ENCODE measurements at regions not wholly inside any gene's neighbourhood (a gene's known extent, or its start where the extent isn't known, plus 50 kb on each side); places are given as distances from the start of the nearest gene placed in this dataset.

DNA sequence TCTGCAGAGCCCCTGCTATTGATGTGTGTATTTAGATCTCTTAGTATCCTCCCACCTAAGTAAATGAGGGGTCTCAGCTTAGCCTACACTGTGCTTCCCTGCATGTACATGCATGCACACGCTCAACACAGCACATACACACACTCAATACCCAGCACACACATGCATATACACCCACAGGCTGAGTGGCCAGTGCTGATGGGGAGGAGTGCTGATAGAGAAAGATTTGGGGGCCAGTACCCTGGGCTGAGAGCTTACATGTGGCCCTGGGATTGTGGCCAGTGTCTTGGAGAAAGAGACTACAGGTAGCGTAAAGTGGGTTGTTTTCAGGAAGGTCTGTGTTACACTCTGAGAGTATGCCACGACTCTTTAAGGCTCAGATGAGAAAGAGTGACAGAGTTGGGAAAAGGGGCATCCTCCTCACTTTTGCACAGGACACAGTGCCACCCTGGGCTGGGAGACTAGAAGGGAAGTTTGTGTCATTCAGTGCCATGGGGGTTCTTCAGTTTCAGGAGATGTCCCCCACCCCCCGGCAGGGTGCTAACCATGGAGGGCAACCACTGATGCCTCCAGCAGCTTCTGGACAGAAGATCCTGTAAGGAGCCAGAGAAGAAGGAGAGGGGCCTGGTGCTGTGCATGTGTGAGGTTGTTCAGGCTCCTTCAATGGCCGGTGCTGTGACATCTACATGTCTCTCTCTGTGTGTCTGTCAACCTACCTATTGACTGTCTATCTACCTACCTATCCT is 166.8 kb downstream of the RHOU start:
- H3K4me1 Mint-ChIP-seq: no peaks in the 10 kb centered on the region
- no peak for ATAC-seq
- H3K36me3 Mint-ChIP-seq: no peaks in the 10 kb centered on the region
- DNase-seq (ENCODE audit: low spot score in 2 of 2): no peak
- H3K9me3 Mint-ChIP-seq: no peaks in the 10 kb centered on the region
- peak overlapping the region; percentile 13 for H3K27ac Mint-ChIP-seq
- no peak overlapping the region for H3K4me3 Mint-ChIP-seq

GRCh38 chr1:228902781-228903433 is 167.6 kb downstream of the RHOU start:
- no peaks in the 10 kb centered on the region for H3K9me3 Mint-ChIP-seq
- H3K27ac Mint-ChIP-seq: peak overlapping the region; percentile 13
- no peak overlapping the region for H3K4me3 Mint-ChIP-seq
- no peaks in the 10 kb centered on the region for H3K36me3 Mint-ChIP-seq
- ATAC-seq: no peak
- H3K4me1 Mint-ChIP-seq: no peaks in the 10 kb centered on the region
- no peak for DNase-seq (ENCODE audit: low spot score in 2 of 2)

DNA sequence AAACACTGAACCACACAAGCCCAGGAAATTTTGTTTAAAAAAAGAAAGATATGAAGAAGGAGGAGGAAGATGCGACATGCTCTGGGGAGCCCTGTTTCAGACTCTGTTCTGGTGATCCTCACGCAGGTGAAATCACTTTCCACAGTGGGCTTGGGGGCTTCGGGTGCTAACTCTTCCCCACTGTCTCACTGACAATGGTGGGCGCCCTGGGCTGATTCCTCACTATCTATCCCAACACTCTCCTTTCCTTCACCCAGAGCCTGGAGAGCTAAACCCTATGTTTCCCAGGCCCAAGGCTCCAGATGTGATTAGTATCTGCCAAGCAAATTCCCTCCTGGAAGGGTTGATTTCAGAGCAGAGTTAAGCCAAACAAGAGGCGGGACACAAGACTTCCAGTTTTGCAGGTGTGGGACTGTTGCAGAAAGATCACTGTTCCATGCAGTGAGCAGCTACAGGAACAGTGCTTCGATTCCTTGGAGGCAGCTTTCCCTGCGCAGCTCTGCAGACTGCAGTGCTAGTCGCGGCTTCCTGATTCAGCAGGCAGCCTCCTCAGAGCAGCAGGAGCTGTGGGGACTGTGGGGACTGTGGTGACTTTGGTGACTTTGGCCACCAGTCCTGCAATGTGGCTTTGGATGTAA is 168.3 kb downstream of the RHOU start:
- Mint-ChIP-seq H3K27ac (no peak overlapping the region), H3K36me3 (no peaks in the 10 kb centered on the region), H3K4me1 (no peaks in the 10 kb centered on the region), H3K4me3 (no peak overlapping the region), H3K9me3 (no peaks in the 10 kb centered on the region)
- ATAC-seq (no peak), DNase-seq (ENCODE audit: low spot score in 2 of 2) (no peak)

- Mint-ChIP-seq H3K9me3 (no peaks in the 10 kb centered on the region), H3K4me3 (no peak overlapping the region), H3K36me3 (no peaks in the 10 kb centered on the region), H3K27ac (no peak overlapping the region), H3K4me1 (no peaks in the 10 kb centered on the region)
- DNase-seq (ENCODE audit: low spot score in 2 of 2) (no peak), ATAC-seq (no peak)
Observed at GRCh38 chr1:228904222-228904621, 168.9 kb downstream of the RHOU start.

- H3K36me3 Mint-ChIP-seq: no peaks in the 10 kb centered on the region
- no peak for DNase-seq (ENCODE audit: low spot score in 2 of 2)
Observed at GRCh38 chr1:228905701-228906101, 170.4 kb downstream of the RHOU start.

GRCh38 chr1:228906223-228906860 is 171.1 kb downstream of the RHOU start:
- Mint-ChIP-seq H3K9me3 (no peaks in the 10 kb centered on the region), H3K4me1 (no peaks in the 10 kb centered on the region), H3K36me3 (no peaks in the 10 kb centered on the region), H3K27ac (no peak overlapping the region), H3K4me3 (no peak overlapping the region)
- DNase-seq (ENCODE audit: low spot score in 2 of 2): no peak
- no peak for ATAC-seq

More at GRCh38 chr1:228905701-228906101, 170.4 kb downstream of the RHOU start:
- H3K27ac Mint-ChIP-seq: no peak overlapping the region
- ATAC-seq: no peak
- H3K9me3 Mint-ChIP-seq: no peaks in the 10 kb centered on the region
- H3K4me3 Mint-ChIP-seq: no peak overlapping the region
- no peaks in the 10 kb centered on the region for H3K4me1 Mint-ChIP-seq

DNA sequence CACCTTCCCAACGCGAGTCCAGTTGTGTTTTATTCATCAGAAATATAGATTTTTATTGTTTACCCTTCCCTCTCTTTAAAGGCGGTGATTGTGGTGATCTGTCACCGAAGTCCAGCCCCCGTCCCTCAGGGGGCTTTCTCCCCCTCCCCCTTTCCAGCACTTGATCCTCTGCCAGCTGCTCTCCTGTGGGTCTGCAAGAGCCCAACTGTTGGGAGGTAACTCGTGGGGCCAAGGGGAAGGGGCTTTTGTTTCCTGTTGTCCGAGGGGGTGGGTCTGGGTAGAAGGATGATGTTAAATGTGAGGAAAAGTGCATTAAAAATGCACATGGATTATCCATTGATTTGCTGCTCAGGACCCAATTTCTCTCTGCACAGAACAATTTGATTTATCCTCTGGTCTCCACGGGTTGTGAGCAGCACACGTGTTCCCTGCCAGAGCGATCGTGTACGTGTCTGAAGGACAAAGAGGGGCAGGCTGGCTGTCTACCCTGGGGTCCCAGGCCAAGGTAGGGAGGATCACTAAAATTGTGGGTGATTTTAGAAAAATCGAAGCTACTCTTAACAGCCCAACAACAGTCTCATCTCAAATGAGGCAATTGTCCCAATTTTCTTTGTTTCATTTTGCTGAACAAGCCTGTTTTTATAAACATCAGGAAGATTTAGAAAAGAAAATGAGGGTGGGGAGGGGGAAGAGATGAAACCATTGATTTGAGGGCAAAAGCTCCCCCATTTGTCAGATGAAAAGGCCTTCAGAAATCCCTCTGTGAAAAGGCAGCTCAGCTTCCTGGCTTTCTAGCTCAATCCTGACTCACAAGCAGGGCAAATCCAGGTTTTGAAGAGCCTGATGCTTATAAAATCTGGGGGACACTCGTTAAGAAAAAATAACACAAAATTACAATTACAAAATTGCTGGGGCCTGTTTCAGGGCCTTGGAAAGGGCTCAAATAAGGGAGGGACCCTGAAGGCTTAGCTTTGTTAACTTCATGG is 176.2 kb downstream of the RHOU start:
- no peak overlapping the region for H3K27ac Mint-ChIP-seq
- H3K4me1 Mint-ChIP-seq: no peaks in the 10 kb centered on the region
- DNase-seq (ENCODE audit: low spot score in 2 of 2): no peak
- ATAC-seq: no peak
- H3K9me3 Mint-ChIP-seq: no peaks in the 10 kb centered on the region
- no peaks in the 10 kb centered on the region for H3K36me3 Mint-ChIP-seq
- no peak overlapping the region for H3K4me3 Mint-ChIP-seq

- Mint-ChIP-seq H3K27ac (no peak overlapping the region), H3K36me3 (no peaks in the 10 kb centered on the region), H3K4me3 (no peak overlapping the region), H3K9me3 (no peaks in the 10 kb centered on the region), H3K4me1 (peaks cover under 1% of the 10 kb centered on the region)
- no peak for DNase-seq (ENCODE audit: low spot score in 2 of 2)
- no peak for ATAC-seq
Observed at GRCh38 chr1:228913626-228914414, 178.5 kb downstream of the RHOU start.

DNA sequence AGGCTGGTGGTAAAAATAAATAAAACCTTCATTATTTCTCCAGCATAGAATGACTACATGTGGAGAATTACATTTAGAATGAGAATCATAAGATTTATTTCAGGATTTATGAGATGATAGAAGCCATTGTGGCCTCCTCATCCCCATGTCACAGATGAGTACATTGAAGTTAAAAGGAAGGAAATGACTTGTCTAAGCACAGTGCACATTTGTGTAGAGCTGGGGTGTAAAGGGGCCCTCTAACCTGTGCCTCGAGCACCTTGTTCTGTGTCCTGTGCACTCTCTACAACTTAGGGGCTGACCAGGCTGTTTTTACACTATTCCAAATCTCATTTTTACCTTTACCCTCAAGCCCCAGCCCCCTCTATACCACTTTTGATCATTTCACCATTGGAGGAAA is 179.4 kb downstream of the RHOU start:
- H3K36me3 Mint-ChIP-seq: no peaks in the 10 kb centered on the region
- DNase-seq (ENCODE audit: low spot score in 2 of 2) (no peak), ATAC-seq (peak; percentile 56)
- peaks cover 6% of the 10 kb centered on the region for H3K4me1 Mint-ChIP-seq
- H3K4me3 Mint-ChIP-seq: no peak overlapping the region
- no peak overlapping the region for H3K27ac Mint-ChIP-seq
- H3K9me3 Mint-ChIP-seq: no peaks in the 10 kb centered on the region

DNA sequence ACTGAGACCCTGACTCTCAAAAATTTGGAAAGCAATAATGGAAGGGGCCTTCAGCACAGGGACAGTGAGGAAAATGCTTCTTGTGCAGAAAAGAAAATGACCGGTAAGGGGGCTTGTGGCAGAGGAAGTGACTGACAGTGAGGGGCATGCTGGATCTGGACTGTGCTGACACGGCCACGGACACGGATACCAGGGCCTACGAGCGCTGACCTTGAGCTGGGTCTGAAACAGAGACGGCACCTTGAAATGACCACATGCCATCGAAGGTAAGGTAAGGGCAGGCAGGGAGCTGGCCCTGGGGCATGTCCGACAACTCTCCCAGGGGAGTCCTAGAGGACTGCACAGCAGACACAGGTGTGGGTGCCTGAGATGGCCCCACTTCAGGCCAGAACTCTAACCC is 182.1 kb downstream of the RHOU start:
- DNase-seq (ENCODE audit: low spot score in 2 of 2): no peak
- H3K9me3 Mint-ChIP-seq: no peaks in the 10 kb centered on the region

GRCh38 chr1:228917755-228918154 is 182.5 kb downstream of the RHOU start:
- no peak for ATAC-seq
- DNase-seq (ENCODE audit: low spot score in 2 of 2): no peak
- peaks cover 24% of the 10 kb centered on the region for H3K4me1 Mint-ChIP-seq
- no peak overlapping the region for H3K27ac Mint-ChIP-seq
- no peak overlapping the region for H3K4me3 Mint-ChIP-seq
- H3K9me3 Mint-ChIP-seq: no peaks in the 10 kb centered on the region
- H3K36me3 Mint-ChIP-seq: no peaks in the 10 kb centered on the region

More for the DNA sequence above, 182.1 kb downstream of the RHOU start:
- no peaks in the 10 kb centered on the region for H3K36me3 Mint-ChIP-seq
- no peak overlapping the region for H3K27ac Mint-ChIP-seq
- ATAC-seq: no peak
- peaks cover 24% of the 10 kb centered on the region for H3K4me1 Mint-ChIP-seq
- H3K4me3 Mint-ChIP-seq: no peak overlapping the region

- Mint-ChIP-seq H3K27ac (no peak overlapping the region), H3K4me3 (no peak overlapping the region), H3K36me3 (no peaks in the 10 kb centered on the region), H3K9me3 (no peaks in the 10 kb centered on the region), H3K4me1 (peaks cover 24% of the 10 kb centered on the region)
- ATAC-seq: no peak
- no peak for DNase-seq (ENCODE audit: low spot score in 2 of 2)
Observed at GRCh38 chr1:228918335-228918734, 183.1 kb downstream of the RHOU start.

- Mint-ChIP-seq H3K36me3 (no peaks in the 10 kb centered on the region), H3K9me3 (no peaks in the 10 kb centered on the region), H3K27ac (no peak overlapping the region), H3K4me3 (no peak overlapping the region), H3K4me1 (peaks cover 24% of the 10 kb centered on the region)
- DNase-seq (ENCODE audit: low spot score in 2 of 2): no peak
- ATAC-seq: no peak
Observed at GRCh38 chr1:228919914-228920313, 184.6 kb downstream of the RHOU start.

DNA sequence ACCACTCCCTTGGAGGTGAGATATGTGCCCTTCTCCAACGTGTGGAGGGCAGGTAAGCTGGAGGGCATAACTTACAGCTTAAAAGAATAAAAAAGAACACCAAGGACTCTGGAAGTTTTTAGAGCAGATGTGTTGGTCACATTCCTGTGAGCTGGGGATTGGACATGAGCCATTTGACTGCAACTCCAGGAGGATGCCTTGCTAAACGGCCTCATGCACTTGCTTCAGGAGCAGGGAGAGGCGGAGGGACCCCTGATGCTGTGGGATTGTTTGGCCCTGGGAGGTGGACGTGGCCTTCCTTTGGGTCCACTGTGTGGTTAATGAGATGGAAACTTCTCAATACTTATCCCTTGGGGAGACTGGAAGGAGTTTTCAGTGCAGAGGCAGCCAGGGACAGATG is 185.6 kb downstream of the RHOU start:
- Mint-ChIP-seq H3K4me3 (no peak overlapping the region), H3K27ac (no peak overlapping the region), H3K36me3 (no peaks in the 10 kb centered on the region), H3K4me1 (peaks cover 24% of the 10 kb centered on the region), H3K9me3 (no peaks in the 10 kb centered on the region)
- ATAC-seq: no peak
- no peak for DNase-seq (ENCODE audit: low spot score in 2 of 2)

Data from stimulated activated effector memory CD8-positive, alpha-beta T cell treated with anti-CD3 and anti-CD28 coated beads, Interleukin-12 subunit alpha, Interleukin-12 subunit beta, amount 100 ng/mL, for 72 hours (primary cell).